ENCODE measurements at regions not wholly inside any gene's neighbourhood (a gene's known extent, or its start where the extent isn't known, plus 50 kb on each side); places are given as distances from the start of the nearest gene placed in this dataset.

DNA sequence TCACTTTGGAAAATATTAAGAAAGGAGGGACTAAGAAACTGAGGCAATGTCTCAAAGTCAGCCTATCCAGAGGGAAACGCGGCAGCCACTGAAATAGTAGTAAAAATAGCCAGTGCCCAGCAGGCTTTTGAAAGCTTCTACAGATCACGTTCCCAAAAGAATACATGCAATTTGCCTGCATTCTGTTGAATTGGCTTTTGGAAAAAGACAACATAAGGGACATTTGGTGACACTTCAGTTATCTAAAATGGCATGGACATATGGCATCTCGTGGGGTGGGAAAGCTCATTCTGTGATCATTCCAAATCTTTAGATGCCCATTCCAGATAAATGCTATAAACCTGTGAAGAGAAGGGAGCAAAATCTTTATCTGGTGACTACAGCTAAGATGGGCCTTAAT lies 82.8 kb upstream of the PDE1C start:
- ChIA-PET CTCF (no interaction called here), POLR2A (ENCODE audit: low non-redundant PET) (no interaction called here)
- TF ChIP-seq, protein P1, sequence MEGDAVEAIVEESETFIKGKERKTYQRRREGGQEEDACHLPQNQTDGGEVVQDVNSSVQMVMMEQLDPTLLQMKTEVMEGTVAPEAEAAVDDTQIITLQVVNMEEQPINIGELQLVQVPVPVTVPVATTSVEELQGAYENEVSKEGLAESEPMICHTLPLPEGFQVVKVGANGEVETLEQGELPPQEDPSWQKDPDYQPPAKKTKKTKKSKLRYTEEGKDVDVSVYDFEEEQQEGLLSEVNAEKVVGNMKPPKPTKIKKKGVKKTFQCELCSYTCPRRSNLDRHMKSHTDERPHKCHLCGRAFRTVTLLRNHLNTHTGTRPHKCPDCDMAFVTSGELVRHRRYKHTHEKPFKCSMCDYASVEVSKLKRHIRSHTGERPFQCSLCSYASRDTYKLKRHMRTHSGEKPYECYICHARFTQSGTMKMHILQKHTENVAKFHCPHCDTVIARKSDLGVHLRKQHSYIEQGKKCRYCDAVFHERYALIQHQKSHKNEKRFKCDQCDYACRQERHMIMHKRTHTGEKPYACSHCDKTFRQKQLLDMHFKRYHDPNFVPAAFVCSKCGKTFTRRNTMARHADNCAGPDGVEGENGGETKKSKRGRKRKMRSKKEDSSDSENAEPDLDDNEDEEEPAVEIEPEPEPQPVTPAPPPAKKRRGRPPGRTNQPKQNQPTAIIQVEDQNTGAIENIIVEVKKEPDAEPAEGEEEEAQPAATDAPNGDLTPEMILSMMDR (conservative IDR thresholded peaks at IDR 0.05; ENCODE audit: low read depth): no peak
- no peak overlapping the region for H3K27ac ChIP-seq
- no peak for DNase-seq (ENCODE audit: low spot score)

DNA sequence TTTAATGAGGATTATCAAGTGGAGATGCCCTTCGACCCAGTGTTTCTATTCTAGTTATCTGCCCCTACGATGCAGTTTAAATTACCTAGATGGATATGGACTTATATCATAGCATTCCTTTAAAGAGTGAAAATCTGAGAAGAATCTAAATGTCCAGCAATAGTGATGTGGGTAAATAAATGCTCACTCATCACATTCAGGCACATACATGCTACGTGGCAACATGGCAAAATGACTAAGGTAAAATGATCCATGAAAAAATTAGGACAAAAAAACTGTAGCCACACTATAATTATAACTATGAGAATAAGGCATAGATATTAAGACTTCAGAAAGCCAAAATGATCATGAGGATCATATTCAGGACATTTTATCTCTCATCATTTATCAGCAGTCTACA lies 82.4 kb upstream of the PDE1C start:
- POLR2A ChIA-PET (ENCODE audit: low non-redundant PET): no interaction called here
- CTCF ChIA-PET: no interaction called here
- TF ChIP-seq, protein P1 (conservative IDR thresholded peaks at IDR 0.05; ENCODE audit: low read depth): no peak
- no peak overlapping the region for H3K27ac ChIP-seq
- DNase-seq (ENCODE audit: low spot score): no peak

GRCh38 chr7:32150589-32150988 lies 80.4 kb upstream of the PDE1C start:
- H3K27ac ChIP-seq: no peak overlapping the region
- ChIA-PET POLR2A (ENCODE audit: low non-redundant PET) (no interaction called here), CTCF (interaction anchor here (0.6 kb wide), 1 partner anchor 249 kb away, joined by 3 read pairs; no protein-coding TSS in a partner anchor)
- TF ChIP-seq, protein P1 (conservative IDR thresholded peaks at IDR 0.05; ENCODE audit: low read depth): no peak
- DNase-seq (ENCODE audit: low spot score): no peak

DNA sequence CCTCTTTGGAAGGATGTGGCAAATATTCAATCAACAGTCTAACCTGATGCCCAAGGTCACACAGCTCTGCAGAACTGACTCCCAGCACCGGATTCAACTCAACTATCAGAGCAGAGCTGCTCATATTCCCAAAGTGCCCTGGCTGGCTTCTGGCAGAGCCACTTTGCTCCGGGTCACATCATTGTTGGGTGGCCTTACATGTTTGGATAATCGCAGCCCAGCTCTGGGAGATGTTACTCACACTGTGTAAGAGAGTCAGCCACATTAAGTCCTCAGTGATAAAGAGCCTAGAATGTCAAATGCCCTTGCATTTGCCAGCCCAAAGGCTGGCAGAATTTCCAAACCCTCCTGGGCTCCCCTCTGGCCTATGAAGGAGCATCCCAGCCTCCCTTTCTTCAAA lies 79.8 kb upstream of the PDE1C start:
- ChIA-PET POLR2A (ENCODE audit: low non-redundant PET) (no interaction called here), CTCF (interaction anchor here (0.6 kb wide), 1 partner anchor 249 kb away, joined by 3 read pairs; no protein-coding TSS in a partner anchor)
- DNase-seq (ENCODE audit: low spot score): no peak
- TF ChIP-seq, protein P1 (conservative IDR thresholded peaks at IDR 0.05; ENCODE audit: low read depth): no peak
- no peak overlapping the region for H3K27ac ChIP-seq

DNA sequence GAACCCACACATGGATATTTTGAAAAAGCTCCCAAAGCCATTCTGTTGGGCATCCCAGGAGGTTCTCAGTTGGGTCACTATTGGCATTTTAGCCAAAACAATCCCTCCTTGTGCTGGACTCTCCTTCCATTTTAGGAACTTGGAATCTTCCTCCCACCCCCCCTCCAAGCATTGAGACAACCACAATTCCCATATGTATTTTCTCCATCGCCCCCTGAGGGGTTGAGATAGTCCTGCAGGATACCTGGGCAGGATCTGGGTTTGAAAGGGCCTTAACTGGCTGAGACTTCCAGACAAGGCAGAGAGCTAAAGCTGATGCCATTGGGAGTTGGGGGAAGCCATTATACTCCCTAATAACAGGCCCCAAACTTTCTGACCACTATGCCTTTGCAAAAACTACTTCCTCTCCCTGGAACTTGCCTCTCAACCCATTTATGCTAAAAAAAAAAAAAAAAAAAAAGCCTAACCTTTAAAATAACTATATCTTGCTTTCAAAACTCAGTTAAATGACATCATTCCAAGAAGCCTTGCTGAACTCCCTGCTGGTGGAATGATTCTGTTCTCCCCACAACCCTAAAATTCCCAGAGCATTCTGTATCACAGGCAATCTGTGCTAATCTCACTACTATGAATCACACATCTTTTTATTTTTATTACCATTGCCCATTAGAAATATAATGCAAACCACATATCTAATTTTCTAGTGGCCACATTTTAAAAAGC lies 77.5 kb upstream of the PDE1C start:
- TF ChIP-seq, protein P1 (conservative IDR thresholded peaks at IDR 0.05; ENCODE audit: low read depth): no peak
- no peak overlapping the region for H3K27ac ChIP-seq
- CTCF ChIA-PET: interaction anchor here (0.6 kb wide), 1 partner anchor 62 kb away, joined by 3 read pairs; no protein-coding TSS in a partner anchor
- POLR2A ChIA-PET (ENCODE audit: low non-redundant PET): no interaction called here
- DNase-seq (ENCODE audit: low spot score): no peak

DNA sequence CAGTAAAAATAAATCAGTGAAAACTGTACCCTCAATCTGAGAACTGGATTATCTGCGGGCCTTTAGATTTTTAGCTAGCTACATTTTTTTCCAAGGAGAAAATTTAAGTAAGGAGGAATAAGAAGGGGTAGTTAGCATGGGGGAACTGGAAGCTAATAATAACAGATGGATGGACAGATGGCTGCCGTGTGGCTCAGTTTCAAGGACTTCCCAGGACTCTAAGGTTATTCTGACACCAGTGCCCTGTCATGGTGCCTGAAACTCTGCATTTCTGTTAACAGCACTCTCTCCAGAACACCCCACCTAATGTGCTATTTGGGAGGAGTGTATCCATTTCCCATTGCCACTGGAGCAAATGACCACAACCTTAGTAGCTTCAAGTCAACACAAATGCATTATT lies 75.7 kb upstream of the PDE1C start:
- no peak for DNase-seq (ENCODE audit: low spot score)
- TF ChIP-seq, protein P1 (conservative IDR thresholded peaks at IDR 0.05; ENCODE audit: low read depth): no peak
- POLR2A ChIA-PET (ENCODE audit: low non-redundant PET): no interaction called here
- CTCF ChIA-PET: interaction anchor here (0.7 kb wide), 1 partner anchor 34 kb away, joined by 3 read pairs; no protein-coding TSS in a partner anchor
- H3K27ac ChIP-seq: no peak overlapping the region
